Pancreas (tissue), 10 donors: ENCODE measurements at regions not wholly inside any gene's neighbourhood (a gene's known extent, or its start where the extent isn't known, plus 50 kb on each side); places are given as distances from the start of the nearest gene placed in this dataset.
"Not testable (repeated sequence)": the region's sequence is repeated elsewhere in the genome, so short reads cannot be mapped to it uniquely, and the experiment has no call there.

Experiments used
- ATAC-seq, 4 donors: fragments of 200-7000 bp; cut with Tn5 transposase; one replicate each; pipeline versions ENCODE4 v1.8.0 to v1.9.1; 2020; ENCODE audit warnings: mild to moderate bottlenecking in 4 of 4, moderate library complexity in 4 of 4
- DNase-seq, 6 donors: peaks; one replicate each; pipeline ENCODE4 v3.0.0-alpha.2; 2020
- FAIRE-seq: peaks from 2 replicates; lab custom pipeline; 2012; peaks lifted over from hg19 to GRCh38; lab: Jason Lieb, UNC
- H3K27ac ChIP-seq, 4 donors: fragments of 200-600 bp; sonication (generic); 1 replicate in 3 of 4; 2 replicates in 1 of 4; pipeline versions ENCODE4 v1.5.0 to v1.8.0; 2020
- H3K27me3 ChIP-seq, 4 donors: fragments of 200-600 bp; one replicate each; pipeline ENCODE4 v1.8.0; 2021
- H3K36me3 ChIP-seq, 3 donors: fragments of 200-600 bp; sonication (generic) in 1 of 3; one replicate each; pipeline versions ENCODE4 v1.5.0 to v1.8.0; 2020 to 2021
- H3K4me1 ChIP-seq, 3 donors: fragments of 200-600 bp; one replicate each; pipeline ENCODE4 v1.8.0; 2021
- H3K4me3 ChIP-seq, 4 donors: fragments of 200-600 bp; sonication (generic) in 2 of 4; one replicate each; pipeline versions ENCODE4 v1.5.0 to v1.8.0; 2020 to 2021
- H3K9me3 ChIP-seq, 4 donors: fragments of 200-600 bp; one replicate each; pipeline ENCODE4 v1.8.0; 2021
- WGBS, 2 donors: extraction: QIAGEN DNeasy Blood & Tissue Kit; methylation state at CpG; one replicate each; pipeline ENCODE4 v1.1.7; 2013; 5-methylcytosine and 5-hydroxymethylcytosine counted together
- intact Hi-C, 3 donors: fragments of 100-400 bp; cut with DNase I; formaldehyde crosslinking; loops; one replicate each; pipeline versions ENCODE4 v1.11.1 to v1.14.2; 2022
- donor health status: healthy with polysubstance abuse.
- donor health status: DM: no; HTN: no; CAD: no; lungs with moderate emphysema.
- donor health status: DM: no; HTN: no; CAD: no.
- donor health status: control.
- donor health status: control.
- donor health status: Bipolar disorder and iron deficiency.
- donor health status: DM: yes; HTN: yes; CAD: no.
- donor health status: DM: no; HTN: no; CAD: no.
- donor health status: DM: no; HTN: no; CAD: no.
- donor health status: DM: yes; HTN: yes; CAD: no.

GRCh38 chr9:67503728-67504369, 354.9 kb upstream of the ANKRD20A1 start:
- H3K27me3 ChIP-seq, intact Hi-C loops, H3K4me3 ChIP-seq, FAIRE-seq, H3K4me1 ChIP-seq, H3K9me3 ChIP-seq, H3K36me3 ChIP-seq, DNase-seq, H3K27ac ChIP-seq: not testable (repeated sequence)
- ATAC-seq, result peak in 2 of 4 donors; percentile 82 to 85
- no CpG with 5 or more reads among the region's 2 CpGs for WGBS, 2 donors

GRCh38 chr9:67492028-67492427, 366.7 kb upstream of the ANKRD20A1 start:
- FAIRE-seq, H3K9me3 ChIP-seq, DNase-seq, H3K4me1 ChIP-seq, H3K27me3 ChIP-seq, H3K27ac ChIP-seq, H3K36me3 ChIP-seq, ATAC-seq, intact Hi-C loops, H3K4me3 ChIP-seq: not testable (repeated sequence)

GRCh38 chr9:67477465-67477864, 381.3 kb upstream of the ANKRD20A1 start:
- H3K27ac ChIP-seq, H3K4me3 ChIP-seq, H3K27me3 ChIP-seq, H3K36me3 ChIP-seq, H3K9me3 ChIP-seq, intact Hi-C loops, ATAC-seq, FAIRE-seq, DNase-seq, H3K4me1 ChIP-seq: not testable (repeated sequence)
- 40% methylated on average over 1 of the region's 4 CpGs; no CpG with 5 or more reads in 1 of the 2 donors for WGBS, 2 donors

GRCh38 chr9:67470739-67471138, 388.0 kb upstream of the ANKRD20A1 start:
- FAIRE-seq, H3K27me3 ChIP-seq, DNase-seq, H3K27ac ChIP-seq, H3K36me3 ChIP-seq, intact Hi-C loops, H3K9me3 ChIP-seq, H3K4me1 ChIP-seq, H3K4me3 ChIP-seq: not testable (repeated sequence)
- WGBS, 2 donors, result no CpG with 5 or more reads among the region's 5 CpGs
- ATAC-seq, result peak in 3 of 4 donors; percentile 52 to 80 (median 65)

- ATAC-seq, H3K27me3 ChIP-seq, H3K27ac ChIP-seq, FAIRE-seq, H3K9me3 ChIP-seq, intact Hi-C loops, H3K4me1 ChIP-seq, DNase-seq, H3K36me3 ChIP-seq, H3K4me3 ChIP-seq: not testable (repeated sequence)
- no CpG with 5 or more reads among the region's 1 CpG for WGBS, 2 donors
These were observed 390.4 kb upstream of the ANKRD20A1 start for GRCh38 chr9:67468326-67468725.

- FAIRE-seq, H3K36me3 ChIP-seq, H3K27ac ChIP-seq, ATAC-seq, intact Hi-C loops, H3K9me3 ChIP-seq, H3K4me3 ChIP-seq, H3K4me1 ChIP-seq, DNase-seq, H3K27me3 ChIP-seq: not testable (repeated sequence)
- no CpG with 5 or more reads among the region's 25 CpGs for WGBS, 2 donors
These were observed 396.7 kb upstream of the ANKRD20A1 start for GRCh38 chr9:67461796-67462757.

- intact Hi-C loops, FAIRE-seq, ATAC-seq, H3K4me3 ChIP-seq, H3K27me3 ChIP-seq, H3K27ac ChIP-seq, H3K4me1 ChIP-seq, DNase-seq, H3K9me3 ChIP-seq, H3K36me3 ChIP-seq: not testable (repeated sequence)
- no CpG with 5 or more reads among the region's 3 CpGs for WGBS, 2 donors
These were observed 405.8 kb upstream of the ANKRD20A1 start for GRCh38 chr9:67452941-67453340.

- H3K9me3 ChIP-seq, H3K27me3 ChIP-seq, ATAC-seq, H3K27ac ChIP-seq, intact Hi-C loops, DNase-seq, H3K36me3 ChIP-seq, H3K4me1 ChIP-seq, FAIRE-seq, H3K4me3 ChIP-seq: not testable (repeated sequence)
- WGBS, 2 donors, result no CpG with 5 or more reads among the region's 3 CpGs
These were observed 416.4 kb upstream of the ANKRD20A1 start for GRCh38 chr9:67442313-67442712.

GRCh38 chr9:67437011-67437410, 421.7 kb upstream of the ANKRD20A1 start:
- H3K9me3 ChIP-seq, FAIRE-seq: not testable (repeated sequence)

GRCh38 chr9:67424881-67425280, 432.5 kb upstream of the SPATA31A3 start:
- H3K9me3 ChIP-seq, H3K36me3 ChIP-seq, H3K4me3 ChIP-seq, FAIRE-seq, intact Hi-C loops, H3K4me1 ChIP-seq, H3K27ac ChIP-seq, H3K27me3 ChIP-seq, DNase-seq: not testable (repeated sequence)
- WGBS, 2 donors, result no CpG with 5 or more reads among the region's 4 CpGs
- peak in 1 of 4 donors; percentile 20 for ATAC-seq

More at GRCh38 chr9:67437011-67437410, 421.7 kb upstream of the ANKRD20A1 start:
- H3K4me3 ChIP-seq, intact Hi-C loops, H3K27ac ChIP-seq, ATAC-seq, H3K27me3 ChIP-seq, H3K4me1 ChIP-seq, DNase-seq, H3K36me3 ChIP-seq: not testable (repeated sequence)
- 75% methylated on average over 1 of the region's 3 CpGs; no CpG with 5 or more reads in 1 of the 2 donors for WGBS, 2 donors

- H3K27me3 ChIP-seq, ATAC-seq, DNase-seq, H3K27ac ChIP-seq, FAIRE-seq, intact Hi-C loops, H3K4me3 ChIP-seq, H3K36me3 ChIP-seq, H3K9me3 ChIP-seq, H3K4me1 ChIP-seq: not testable (repeated sequence)
- WGBS, 2 donors, result 52 to 57% methylated on average over 1 of the region's 9 CpGs
These were observed 430.8 kb upstream of the SPATA31A3 start for GRCh38 chr9:67423049-67423728.
